ENCODE measurements at regions not wholly inside any gene's neighbourhood (a gene's known extent, or its start where the extent isn't known, plus 50 kb on each side); places are given as distances from the start of the nearest gene placed in this dataset.

DNA sequence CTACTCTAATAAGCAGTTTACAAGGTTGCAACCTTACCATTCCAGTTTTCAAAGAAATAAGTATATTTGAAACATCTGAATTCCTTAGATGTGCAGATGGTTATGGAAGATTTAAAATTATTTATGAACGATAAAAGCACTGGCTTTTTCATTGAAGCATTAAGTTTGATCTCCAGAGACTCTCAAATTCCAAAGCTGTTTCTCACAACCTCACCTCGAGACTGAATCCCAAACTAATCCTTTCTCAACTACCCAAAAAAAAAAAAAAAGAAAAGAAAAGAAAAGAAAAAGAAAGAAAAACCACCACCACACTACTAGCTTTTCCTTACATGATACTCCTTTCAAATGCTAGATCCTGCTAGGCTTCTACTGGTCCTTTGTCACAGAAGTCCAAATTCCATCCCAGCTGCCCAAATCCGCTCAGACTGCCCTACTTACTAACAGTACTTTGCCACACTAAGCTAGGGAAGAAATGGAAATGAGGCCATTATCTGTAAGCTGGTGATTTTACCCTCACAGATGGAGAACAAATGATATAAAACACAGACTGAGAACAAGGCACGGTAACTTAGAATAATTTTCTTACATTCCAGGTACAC lies 100.6 kb upstream of the CDK1 start:
- TF ChIP-seq, protein P1, sequence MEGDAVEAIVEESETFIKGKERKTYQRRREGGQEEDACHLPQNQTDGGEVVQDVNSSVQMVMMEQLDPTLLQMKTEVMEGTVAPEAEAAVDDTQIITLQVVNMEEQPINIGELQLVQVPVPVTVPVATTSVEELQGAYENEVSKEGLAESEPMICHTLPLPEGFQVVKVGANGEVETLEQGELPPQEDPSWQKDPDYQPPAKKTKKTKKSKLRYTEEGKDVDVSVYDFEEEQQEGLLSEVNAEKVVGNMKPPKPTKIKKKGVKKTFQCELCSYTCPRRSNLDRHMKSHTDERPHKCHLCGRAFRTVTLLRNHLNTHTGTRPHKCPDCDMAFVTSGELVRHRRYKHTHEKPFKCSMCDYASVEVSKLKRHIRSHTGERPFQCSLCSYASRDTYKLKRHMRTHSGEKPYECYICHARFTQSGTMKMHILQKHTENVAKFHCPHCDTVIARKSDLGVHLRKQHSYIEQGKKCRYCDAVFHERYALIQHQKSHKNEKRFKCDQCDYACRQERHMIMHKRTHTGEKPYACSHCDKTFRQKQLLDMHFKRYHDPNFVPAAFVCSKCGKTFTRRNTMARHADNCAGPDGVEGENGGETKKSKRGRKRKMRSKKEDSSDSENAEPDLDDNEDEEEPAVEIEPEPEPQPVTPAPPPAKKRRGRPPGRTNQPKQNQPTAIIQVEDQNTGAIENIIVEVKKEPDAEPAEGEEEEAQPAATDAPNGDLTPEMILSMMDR (IDR thresholded peaks at IDR 0.05; ENCODE audit: insufficient read depth, low read depth, low read length, missing control alignments), result no peak
- no peak for DNase-seq (ENCODE audit: low read depth)
- no peak overlapping the region for H3K4me3 ChIP-seq (ENCODE audit: low read length)

DNA sequence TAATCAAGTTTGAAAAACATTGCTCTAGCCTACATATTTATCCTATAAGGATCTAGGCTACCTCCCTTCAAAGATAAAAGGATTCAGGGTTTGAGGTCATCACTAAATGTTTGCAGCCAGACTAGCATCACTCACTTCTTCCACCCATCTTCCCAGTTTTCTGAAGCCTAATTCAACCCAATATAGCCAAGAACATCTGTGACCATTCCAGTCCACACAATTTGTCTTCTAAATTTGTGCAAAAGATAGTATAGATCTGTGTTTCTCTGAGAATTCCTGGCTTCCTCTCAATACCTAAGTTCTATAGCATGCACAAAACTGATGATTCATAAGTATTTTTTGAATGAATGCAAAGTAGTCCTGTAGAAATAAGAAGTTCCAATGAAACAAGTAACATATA lies 103.0 kb upstream of the CDK1 start:
- H3K4me3 ChIP-seq (ENCODE audit: low read length), result no peak overlapping the region
- no peak for DNase-seq (ENCODE audit: low read depth)
- TF ChIP-seq, protein P1 (IDR thresholded peaks at IDR 0.05; ENCODE audit: insufficient read depth, low read depth, low read length, missing control alignments), result no peak

DNA sequence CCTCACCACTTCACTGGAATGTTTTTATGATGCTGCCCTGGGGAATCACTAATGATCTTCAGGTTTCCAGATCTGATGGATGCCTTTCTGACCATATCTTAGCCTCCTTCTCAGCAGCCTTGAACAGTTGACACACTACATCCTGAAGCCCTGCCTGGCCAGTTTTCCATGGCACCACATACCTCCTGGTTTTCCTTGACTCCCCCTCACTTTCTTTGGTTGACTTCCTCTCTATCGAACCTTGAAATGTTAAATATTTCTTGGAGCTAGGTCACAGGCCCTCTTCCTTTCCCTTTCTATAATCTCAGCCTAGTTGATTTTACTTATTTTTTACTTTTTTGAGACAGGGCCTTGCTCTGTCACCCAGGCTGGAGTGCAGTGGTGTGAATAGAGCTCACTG lies 108.8 kb upstream of the CDK1 start:
- TF ChIP-seq, protein P1 (IDR thresholded peaks at IDR 0.05; ENCODE audit: insufficient read depth, low read depth, low read length, missing control alignments), result no peak

DNA sequence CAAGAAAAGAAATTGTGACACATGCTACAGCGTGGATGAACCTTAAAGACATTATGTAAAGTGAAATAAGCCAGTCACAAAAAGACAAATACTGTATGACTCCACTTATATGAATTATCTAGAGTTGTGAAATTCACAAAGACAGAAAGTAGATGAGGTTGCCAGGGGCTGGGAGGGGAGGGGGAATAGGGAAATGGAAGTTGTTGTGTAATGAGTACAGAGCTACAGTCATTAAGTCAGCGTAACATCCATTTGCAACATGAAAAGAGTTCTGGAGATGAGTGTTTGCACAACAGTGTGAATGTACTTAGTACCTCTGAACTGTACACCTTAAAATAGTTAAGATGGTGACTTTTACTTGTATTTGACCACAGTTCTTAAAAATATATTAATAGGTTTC lies 112.1 kb upstream of the CDK1 start:
- no peak overlapping the region for H3K4me3 ChIP-seq (ENCODE audit: low read length)
- TF ChIP-seq, protein P1 (IDR thresholded peaks at IDR 0.05; ENCODE audit: insufficient read depth, low read depth, low read length, missing control alignments), result no peak
- DNase-seq (ENCODE audit: low read depth), result peak; percentile 94

More for the DNA sequence above, 108.8 kb upstream of the CDK1 start:
- DNase-seq (ENCODE audit: low read depth), result no peak
- H3K4me3 ChIP-seq (ENCODE audit: low read length), result no peak overlapping the region

DNA sequence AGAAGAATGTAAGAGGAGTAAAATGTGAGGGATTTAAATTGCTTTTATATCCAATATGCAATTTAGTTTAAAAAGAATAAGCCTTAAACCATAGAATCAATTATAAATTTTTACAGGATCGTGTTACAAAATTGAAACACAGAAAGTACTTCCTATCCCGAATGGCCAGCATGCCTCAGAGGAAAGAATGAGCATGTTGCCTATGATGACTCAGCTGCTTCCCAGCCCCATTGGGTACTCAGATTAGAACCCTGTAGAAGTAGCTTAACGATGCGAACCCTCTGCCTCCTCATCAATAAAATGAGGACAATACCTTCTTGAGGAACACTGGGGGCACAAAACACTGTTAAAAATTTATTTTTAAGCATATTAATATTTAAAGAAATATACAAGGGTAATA lies 113.4 kb upstream of the CDK1 start:
- TF ChIP-seq, protein P1 (IDR thresholded peaks at IDR 0.05; ENCODE audit: insufficient read depth, low read depth, low read length, missing control alignments), result no peak
- H3K4me3 ChIP-seq (ENCODE audit: low read length), result no peak overlapping the region
- DNase-seq (ENCODE audit: low read depth), result peak; percentile 52

DNA sequence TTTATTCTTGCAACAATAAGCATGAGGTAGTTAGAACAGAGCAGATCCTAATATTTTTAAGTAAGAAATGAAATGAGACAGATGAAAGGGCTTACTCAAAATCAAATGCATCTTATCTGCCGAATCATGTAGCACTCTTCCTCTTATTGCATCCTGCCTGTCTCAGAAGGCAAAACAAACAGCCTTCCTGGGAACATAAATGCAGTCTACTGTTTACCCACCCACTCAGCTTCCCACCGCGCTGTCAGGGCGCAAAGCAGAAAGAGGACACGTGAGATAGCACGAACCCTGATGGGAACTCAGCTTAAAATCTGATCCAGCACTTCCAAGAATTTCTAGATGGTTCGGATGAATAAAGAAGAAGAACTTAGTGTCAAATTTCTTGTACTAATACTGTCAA lies 114.4 kb upstream of the CDK1 start:
- no peak overlapping the region for H3K4me3 ChIP-seq (ENCODE audit: low read length)
- TF ChIP-seq, protein P1 (IDR thresholded peaks at IDR 0.05; ENCODE audit: insufficient read depth, low read depth, low read length, missing control alignments), result no peak
- DNase-seq (ENCODE audit: low read depth), result peak; percentile 12

DNA sequence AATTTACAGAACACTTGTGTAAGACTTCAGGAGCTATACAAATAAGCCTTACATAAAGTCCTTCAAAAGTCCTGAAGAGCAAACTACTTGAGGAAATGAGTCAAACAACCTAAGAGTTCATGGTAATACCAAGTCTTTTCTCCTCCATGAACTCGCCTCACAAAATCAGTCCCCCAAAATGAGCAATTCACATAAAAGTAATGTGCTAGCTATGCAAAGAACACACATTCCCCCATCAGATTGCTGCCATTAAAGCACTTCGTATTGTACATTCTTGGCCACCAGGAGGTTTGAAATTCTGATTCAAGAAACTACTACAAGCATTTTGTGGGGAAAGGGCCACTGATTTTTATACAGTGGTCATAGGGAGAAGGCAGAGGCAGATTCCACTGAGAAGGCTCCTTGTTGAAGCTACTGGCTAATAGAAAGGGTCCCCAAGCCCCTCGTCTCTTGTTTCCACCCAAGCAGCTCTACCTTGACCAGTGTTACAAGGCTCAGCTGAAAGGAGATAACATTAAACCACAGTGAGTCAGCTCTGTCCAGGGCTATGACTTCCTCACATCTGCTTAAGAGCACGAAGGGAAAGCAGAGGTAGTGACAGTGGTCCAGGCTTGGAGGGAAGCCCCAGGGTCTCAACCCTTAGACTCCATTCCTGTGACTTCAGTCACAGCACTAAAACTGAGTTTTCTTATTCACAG lies 115.2 kb upstream of the CDK1 start:
- TF ChIP-seq, protein P1 (IDR thresholded peaks at IDR 0.05; ENCODE audit: insufficient read depth, low read depth, low read length, missing control alignments), result no peak
- H3K4me3 ChIP-seq (ENCODE audit: low read length), result no peak overlapping the region
- peak; percentile 45 for DNase-seq (ENCODE audit: low read depth)

Data from epithelial cell of esophagus (primary cell).